ENCODE measurements at regions not wholly inside any gene's neighbourhood (a gene's known extent, or its start where the extent isn't known, plus 50 kb on each side); places are given as distances from the start of the nearest gene placed in this dataset.
"Not testable (repeated sequence)": the region's sequence is repeated elsewhere in the genome, so short reads cannot be mapped to it uniquely, and the experiment has no call there.

DNA sequence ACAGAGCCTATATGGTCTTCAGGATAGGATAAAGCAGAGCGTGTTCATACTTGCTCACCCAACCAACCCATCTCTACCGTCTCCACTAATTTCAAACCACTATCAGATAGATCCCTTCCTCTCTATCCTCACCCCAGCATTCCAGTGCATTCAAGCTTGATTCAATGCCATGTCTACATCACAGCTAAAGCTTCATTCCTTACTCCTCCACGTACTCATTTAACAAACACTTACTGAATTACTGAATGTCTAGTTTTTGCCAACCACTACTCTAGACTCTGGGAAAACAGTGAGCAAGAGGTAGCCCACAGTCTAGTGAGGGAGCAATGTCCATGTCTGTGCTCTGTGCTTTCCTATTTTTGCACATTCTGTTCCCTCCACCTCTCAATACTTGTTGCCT lies 163.5 kb upstream of the MSX2 start:
- intact Hi-C loops (cut with micrococcal nuclease) = no loop called here
- dilution Hi-C loops (cut with MboI; ENCODE audit: extremely low pct_ligation_motif_present, low sequenced_read_pairs) = no loop called here
- BruUV-seq (replicated peaks) = no TSS peak
- Histone ChIP-seq H3K27ac (ENCODE audit: insufficient read depth, low read depth, low read length) (no peak overlapping the region), H3K4me2 (ENCODE audit: insufficient read depth, low read length) (no peak overlapping the region), H3K4me1 (ENCODE audit: control insufficient read depth, extremely low read depth, insufficient read depth, low read length) (no peaks in the 10 kb centered on the region), H3K27me3 (ENCODE audit: control insufficient read depth in 2 of 2, insufficient read depth in 2 of 2, low read length in 2 of 2) (no peaks in the 10 kb centered on the region), H3K79me2 (ENCODE audit: control insufficient read depth, insufficient read depth, low read length) (no peaks in the 10 kb centered on the region), H3K9me3 (replicated peaks; ENCODE audit: control insufficient read depth, insufficient read depth, low read length) (peaks cover 2% of the 10 kb centered on the region), H2AFZ (ENCODE audit: low read depth, low read length) (no peak overlapping the region), H3K9ac (replicated peaks; ENCODE audit: extremely low read depth, insufficient read depth, low read length) (no peak overlapping the region), H3K9me1 (replicated peaks; ENCODE audit: control insufficient read depth, extremely low read depth, insufficient read depth, low read length) (no peaks in the 10 kb centered on the region), H4K20me1 (replicated peaks; ENCODE audit: control insufficient read depth, extremely low read depth, insufficient read depth, low read length) (no peaks in the 10 kb centered on the region), H3K4me3 (replicated peaks in 1 of 3; ENCODE audit: insufficient read depth in 1 of 3, low read depth in 1 of 3, low read length in 3 of 3) (no peak overlapping the region), H3K36me3 (ENCODE audit: control insufficient read depth in 2 of 2, extremely low read depth in 1 of 2, insufficient read depth in 2 of 2, low read length in 2 of 2) (no peaks in the 10 kb centered on the region)
- FAIRE-seq (no peak), DNase-seq (ENCODE audit: low read depth, low spot score) (no peak)
- POLR2A ChIA-PET = no interaction called here
- CTCF ChIA-PET = no interaction called here
- no peak for TF ChIP-seq FOS (IDR thresholded peaks at IDR 0.05; ENCODE audit: borderline replicate concordance, insufficient read depth, low read length)
- TF ChIP-seq GATA2 (IDR thresholded peaks at IDR 0.05; ENCODE audit: insufficient read depth, insufficient read length, low read depth, low read length) = no peak
- TF ChIP-seq, protein P1, sequence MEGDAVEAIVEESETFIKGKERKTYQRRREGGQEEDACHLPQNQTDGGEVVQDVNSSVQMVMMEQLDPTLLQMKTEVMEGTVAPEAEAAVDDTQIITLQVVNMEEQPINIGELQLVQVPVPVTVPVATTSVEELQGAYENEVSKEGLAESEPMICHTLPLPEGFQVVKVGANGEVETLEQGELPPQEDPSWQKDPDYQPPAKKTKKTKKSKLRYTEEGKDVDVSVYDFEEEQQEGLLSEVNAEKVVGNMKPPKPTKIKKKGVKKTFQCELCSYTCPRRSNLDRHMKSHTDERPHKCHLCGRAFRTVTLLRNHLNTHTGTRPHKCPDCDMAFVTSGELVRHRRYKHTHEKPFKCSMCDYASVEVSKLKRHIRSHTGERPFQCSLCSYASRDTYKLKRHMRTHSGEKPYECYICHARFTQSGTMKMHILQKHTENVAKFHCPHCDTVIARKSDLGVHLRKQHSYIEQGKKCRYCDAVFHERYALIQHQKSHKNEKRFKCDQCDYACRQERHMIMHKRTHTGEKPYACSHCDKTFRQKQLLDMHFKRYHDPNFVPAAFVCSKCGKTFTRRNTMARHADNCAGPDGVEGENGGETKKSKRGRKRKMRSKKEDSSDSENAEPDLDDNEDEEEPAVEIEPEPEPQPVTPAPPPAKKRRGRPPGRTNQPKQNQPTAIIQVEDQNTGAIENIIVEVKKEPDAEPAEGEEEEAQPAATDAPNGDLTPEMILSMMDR (IDR thresholded peaks at IDR 0.05; ENCODE audit: extremely low read depth in 1 of 2, insufficient read depth in 1 of 2, low read depth in 1 of 2, low read length in 2 of 2) = no peak
- no peak for TF ChIP-seq EZH2 (IDR thresholded peaks at IDR 0.05; ENCODE audit: borderline replicate concordance, low read depth, low read length, severe bottlenecking)
- TF ChIP-seq POLR2AphosphoS5 (IDR thresholded peaks at IDR 0.05; ENCODE audit: insufficient read depth, low read depth, low read length) = no peak
- TF ChIP-seq, protein P2, sequence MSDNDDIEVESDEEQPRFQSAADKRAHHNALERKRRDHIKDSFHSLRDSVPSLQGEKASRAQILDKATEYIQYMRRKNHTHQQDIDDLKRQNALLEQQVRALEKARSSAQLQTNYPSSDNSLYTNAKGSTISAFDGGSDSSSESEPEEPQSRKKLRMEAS (IDR thresholded peaks at IDR 0.05; ENCODE audit: insufficient read depth, insufficient read length) = no peak
- TF ChIP-seq MYC (IDR thresholded peaks at IDR 0.05; ENCODE audit: low read depth, low read length) = no peak
- TF ChIP-seq POLR2A (IDR thresholded peaks at IDR 0.05; ENCODE audit: low read depth, low read length) = no peak
- no peak for TF ChIP-seq JUN (IDR thresholded peaks at IDR 0.05; ENCODE audit: borderline replicate concordance, insufficient read depth, insufficient read length, low read depth)

DNA sequence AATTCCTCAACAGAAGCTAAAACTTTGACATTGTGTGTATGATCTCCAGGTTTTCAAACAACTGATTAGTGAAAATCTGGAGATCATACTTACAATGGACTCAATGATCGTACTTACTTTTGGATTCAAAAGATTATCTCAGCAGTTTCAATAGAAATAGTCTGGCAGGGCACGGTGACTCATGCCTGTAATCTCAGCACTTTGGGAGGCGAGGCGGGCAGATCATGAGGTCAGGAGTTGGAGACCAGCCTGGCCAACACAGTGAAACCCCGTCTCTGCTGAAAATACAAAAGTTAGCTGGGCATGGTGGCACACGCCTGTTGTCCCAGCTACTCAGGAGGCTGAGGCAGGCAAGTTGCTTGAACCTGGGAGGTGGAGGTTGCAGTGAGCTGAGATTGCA lies 161.3 kb upstream of the MSX2 start:
- H3K4me3 ChIP-seq (replicated peaks in 1 of 3; ENCODE audit: insufficient read depth in 1 of 3, low read depth in 1 of 3, low read length in 3 of 3); H4K20me1 ChIP-seq (replicated peaks; ENCODE audit: control insufficient read depth, extremely low read depth, insufficient read depth, low read length); BruUV-seq (replicated peaks); H3K4me1 ChIP-seq (ENCODE audit: control insufficient read depth, extremely low read depth, insufficient read depth, low read length); H3K27me3 ChIP-seq (ENCODE audit: control insufficient read depth in 2 of 2, insufficient read depth in 2 of 2, low read length in 2 of 2); H3K9me1 ChIP-seq (replicated peaks; ENCODE audit: control insufficient read depth, extremely low read depth, insufficient read depth, low read length); CTCF ChIA-PET; H3K9ac ChIP-seq (replicated peaks; ENCODE audit: extremely low read depth, insufficient read depth, low read length); H3K27ac ChIP-seq (ENCODE audit: insufficient read depth, low read depth, low read length); POLR2A ChIA-PET; intact Hi-C loops (cut with micrococcal nuclease); DNase-seq (ENCODE audit: low read depth, low spot score); FAIRE-seq; H3K36me3 ChIP-seq (ENCODE audit: control insufficient read depth in 2 of 2, extremely low read depth in 1 of 2, insufficient read depth in 2 of 2, low read length in 2 of 2); H3K79me2 ChIP-seq (ENCODE audit: control insufficient read depth, insufficient read depth, low read length); dilution Hi-C loops (cut with MboI; ENCODE audit: extremely low pct_ligation_motif_present, low sequenced_read_pairs); H3K4me2 ChIP-seq (ENCODE audit: insufficient read depth, low read length); H3K9me3 ChIP-seq (replicated peaks; ENCODE audit: control insufficient read depth, insufficient read depth, low read length); H2AFZ ChIP-seq (ENCODE audit: low read depth, low read length): not testable (repeated sequence)
